Stimulated activated naive B cell treated with anti-CD40 and anti-IgM and Interleukin-4, amounts not matched to agents 10 μg/mL and 1 μg/mL and 100 μg/mL, for 72 hours (primary cell): ENCODE measurements at regions not wholly inside any gene's neighbourhood (a gene's known extent, or its start where the extent isn't known, plus 50 kb on each side); places are given as distances from the start of the nearest gene placed in this dataset.

Source experiments
- ATAC-seq, 2 donors: fragments of 150-1000 bp; cut with Tn5 transposase; replicated peaks; 2 replicates each; pipeline ENCODE4 v1.10.0; 2021; ENCODE audit warnings: moderate library complexity in 1 of 2
- DNase-seq: peaks from one replicate; pipeline ENCODE4 v3.0.0; 2021
- H3K27ac Mint-ChIP-seq: one replicate; pipeline ENCODE4 v1.8.0; 2022; ENCODE audit warnings: mild to moderate bottlenecking, mixed read lengths
- H3K27me3 Mint-ChIP-seq, 2 donors: one replicate each; pipeline ENCODE4 v1.8.0; 2022; ENCODE audit warnings: mixed read lengths in 2 of 2
- H3K36me3 Mint-ChIP-seq, 2 donors: one replicate each; pipeline ENCODE4 v1.8.0; 2022; ENCODE audit warnings: mixed read lengths in 2 of 2, mild to moderate bottlenecking in 1 of 2
- H3K4me1 Mint-ChIP-seq, 2 donors: one replicate each; pipeline ENCODE4 v1.8.0; 2022; ENCODE audit warnings: mixed read lengths in 2 of 2, mild to moderate bottlenecking in 1 of 2
- H3K4me3 Mint-ChIP-seq, 2 donors: one replicate each; pipeline ENCODE4 v1.8.0; 2022; ENCODE audit warnings: mild to moderate bottlenecking in 2 of 2, mixed read lengths in 2 of 2, moderate library complexity in 1 of 2
- H3K9me3 Mint-ChIP-seq, 2 donors: one replicate each; pipeline ENCODE4 v1.8.0; 2022; ENCODE audit warnings: mixed read lengths in 2 of 2, mild to moderate bottlenecking in 1 of 2

GRCh38 chr21:21762855-21763254, 764.6 kb downstream of the NCAM2 start:
- H3K36me3 Mint-ChIP-seq: no peaks in the 10 kb centered on the region
- H3K4me3 Mint-ChIP-seq: no peak overlapping the region
- H3K27ac Mint-ChIP-seq: no peak overlapping the region
- DNase-seq (no peak), ATAC-seq (no peak)
- no peaks in the 10 kb centered on the region for H3K4me1 Mint-ChIP-seq
- H3K27me3 Mint-ChIP-seq: no peaks in the 10 kb centered on the region
- H3K9me3 Mint-ChIP-seq: no peaks in the 10 kb centered on the region

DNA sequence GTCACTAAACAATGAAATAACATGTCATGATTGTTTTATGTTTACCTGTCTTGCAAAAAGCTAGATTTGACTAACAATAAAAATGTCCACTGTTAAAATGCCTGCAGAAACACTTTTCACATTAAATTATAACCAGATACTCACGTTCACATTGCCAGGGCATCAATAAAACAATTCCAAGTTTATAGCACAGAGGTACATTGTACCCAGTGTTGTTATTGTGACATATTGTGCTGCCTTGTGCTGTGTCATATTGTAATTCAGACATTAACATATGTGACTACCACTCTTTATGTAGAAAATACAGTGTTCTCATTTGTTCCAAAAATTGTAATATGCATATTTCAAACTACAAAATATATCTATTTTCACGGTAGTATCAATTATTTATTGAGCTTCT, 766.1 kb downstream of the NCAM2 start:
- ATAC-seq (no peak), DNase-seq (no peak)
- H3K4me1 Mint-ChIP-seq: no peaks in the 10 kb centered on the region
- H3K9me3 Mint-ChIP-seq: no peaks in the 10 kb centered on the region
- H3K4me3 Mint-ChIP-seq: no peak overlapping the region
- no peak overlapping the region for H3K27ac Mint-ChIP-seq
- H3K36me3 Mint-ChIP-seq: no peaks in the 10 kb centered on the region
- no peaks in the 10 kb centered on the region for H3K27me3 Mint-ChIP-seq

GRCh38 chr21:21767276-21767675, 769.1 kb downstream of the NCAM2 start:
- H3K4me3 Mint-ChIP-seq: no peak overlapping the region
- no peaks in the 10 kb centered on the region for H3K27me3 Mint-ChIP-seq
- DNase-seq (no peak), ATAC-seq (no peak)
- H3K36me3 Mint-ChIP-seq: no peaks in the 10 kb centered on the region
- H3K9me3 Mint-ChIP-seq: peaks cover 0 to 2% of the 10 kb centered on the region in 2 donors
- H3K27ac Mint-ChIP-seq: no peak overlapping the region
- no peaks in the 10 kb centered on the region for H3K4me1 Mint-ChIP-seq

- no peak for ATAC-seq
- Mint-ChIP-seq H3K27ac (no peak overlapping the region), H3K27me3 (no peaks in the 10 kb centered on the region), H3K4me3 (no peak overlapping the region), H3K4me1 (no peaks in the 10 kb centered on the region), H3K36me3 (no peaks in the 10 kb centered on the region), H3K9me3 (no peaks in the 10 kb centered on the region)
- DNase-seq: no peak
These were observed 790.4 kb downstream of the NCAM2 start for GRCh38 chr21:21788591-21788990.

DNA sequence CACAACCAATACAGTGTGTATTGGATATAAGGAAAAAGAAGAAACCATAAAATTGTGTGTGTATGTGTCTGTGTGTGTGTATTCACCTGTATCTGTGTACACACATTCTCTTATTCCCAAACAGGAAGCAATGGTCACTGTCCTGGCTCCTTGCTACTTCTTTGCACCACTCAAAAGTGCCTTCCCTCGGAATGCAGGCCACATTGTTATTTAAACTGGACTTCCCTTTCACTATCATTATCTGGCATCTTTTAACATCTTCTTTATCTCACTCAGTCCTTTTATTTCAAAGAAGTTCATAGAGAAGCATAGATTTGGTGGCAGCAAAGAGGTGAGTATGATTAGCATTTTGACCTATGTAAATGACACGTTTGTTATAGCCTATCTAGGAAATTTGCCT, 803.7 kb downstream of the NCAM2 start:
- peaks cover 3 to 10% of the 10 kb centered on the region in 2 donors for H3K9me3 Mint-ChIP-seq
- H3K4me3 Mint-ChIP-seq: no peak overlapping the region
- no peaks in the 10 kb centered on the region for H3K4me1 Mint-ChIP-seq
- ATAC-seq (no peak), DNase-seq (no peak)
- no peaks in the 10 kb centered on the region for H3K36me3 Mint-ChIP-seq
- H3K27ac Mint-ChIP-seq: no peak overlapping the region
- no peaks in the 10 kb centered on the region for H3K27me3 Mint-ChIP-seq

GRCh38 chr21:21806711-21807597, 808.7 kb downstream of the NCAM2 start:
- Mint-ChIP-seq H3K36me3 (no peaks in the 10 kb centered on the region), H3K4me3 (no peak overlapping the region), H3K27me3 (no peaks in the 10 kb centered on the region), H3K4me1 (no peaks in the 10 kb centered on the region), H3K27ac (no peak overlapping the region), H3K9me3 (peaks cover 0 to 10% of the 10 kb centered on the region in 2 donors)
- DNase-seq (no peak), ATAC-seq (no peak)

DNA sequence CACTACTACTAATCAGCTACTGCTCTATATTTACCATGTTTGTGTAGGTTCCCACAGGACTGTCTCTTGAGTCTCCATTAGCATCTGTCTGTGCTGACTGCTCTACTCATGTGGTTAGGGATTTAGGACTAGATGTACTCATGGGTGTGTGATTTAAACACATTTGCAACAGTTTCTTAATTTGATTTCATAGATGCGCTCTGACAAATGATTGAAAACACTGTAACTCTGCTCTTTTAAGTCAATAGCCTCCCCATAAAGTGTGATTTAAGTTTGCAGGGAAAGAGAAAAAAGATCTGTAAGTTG, 809.3 kb downstream of the NCAM2 start:
- no peak for DNase-seq
- Mint-ChIP-seq H3K27ac (no peak overlapping the region), H3K27me3 (no peaks in the 10 kb centered on the region)

DNA sequence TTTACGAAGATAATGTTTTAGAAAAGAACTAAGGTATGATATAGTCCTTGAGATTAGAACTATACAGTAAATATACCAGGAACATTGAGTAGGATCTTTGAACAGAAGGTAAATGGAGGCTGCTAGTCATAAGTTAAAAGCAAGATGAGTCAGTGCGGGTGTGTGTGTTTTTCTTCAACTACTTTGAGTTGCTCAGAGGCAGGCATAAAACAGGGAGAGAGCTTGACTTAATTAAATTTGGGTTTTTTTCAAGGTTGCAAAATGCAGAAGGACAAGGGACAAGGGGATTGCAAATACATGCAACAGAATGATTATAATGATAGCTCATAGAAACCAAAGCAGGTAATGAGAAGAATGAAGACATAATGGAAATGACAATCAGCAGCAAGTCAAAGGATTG, 815.1 kb downstream of the NCAM2 start:
- Mint-ChIP-seq H3K9me3 (no peaks in the 10 kb centered on the region), H3K36me3 (no peaks in the 10 kb centered on the region), H3K4me1 (no peaks in the 10 kb centered on the region), H3K27ac (no peak overlapping the region), H3K4me3 (no peak overlapping the region), H3K27me3 (no peaks in the 10 kb centered on the region)
- DNase-seq (no peak), ATAC-seq (no peak)

More for the DNA sequence above, 809.3 kb downstream of the NCAM2 start:
- Mint-ChIP-seq H3K36me3 (no peaks in the 10 kb centered on the region), H3K4me1 (no peaks in the 10 kb centered on the region), H3K9me3 (peaks cover 0 to 10% of the 10 kb centered on the region in 2 donors), H3K4me3 (no peak overlapping the region)
- no peak for ATAC-seq

GRCh38 chr21:21813934-21814333, 815.7 kb downstream of the NCAM2 start:
- no peaks in the 10 kb centered on the region for H3K27me3 Mint-ChIP-seq
- ATAC-seq: no peak
- no peaks in the 10 kb centered on the region for H3K4me1 Mint-ChIP-seq
- no peaks in the 10 kb centered on the region for H3K36me3 Mint-ChIP-seq
- H3K4me3 Mint-ChIP-seq: no peak overlapping the region
- no peak for DNase-seq
- H3K27ac Mint-ChIP-seq: no peak overlapping the region
- no peaks in the 10 kb centered on the region for H3K9me3 Mint-ChIP-seq

GRCh38 chr21:21816778-21817177, 818.6 kb downstream of the NCAM2 start:
- H3K27me3 Mint-ChIP-seq: no peaks in the 10 kb centered on the region
- H3K4me3 Mint-ChIP-seq: no peak overlapping the region
- DNase-seq: no peak
- H3K27ac Mint-ChIP-seq: no peak overlapping the region
- H3K9me3 Mint-ChIP-seq: peaks cover 2 to 4% of the 10 kb centered on the region in 2 donors
- no peak for ATAC-seq
- no peaks in the 10 kb centered on the region for H3K36me3 Mint-ChIP-seq
- H3K4me1 Mint-ChIP-seq: no peaks in the 10 kb centered on the region

GRCh38 chr21:21818898-21819297, 820.7 kb downstream of the NCAM2 start:
- Mint-ChIP-seq H3K27me3 (no peaks in the 10 kb centered on the region), H3K27ac (no peak overlapping the region), H3K4me3 (no peak overlapping the region), H3K4me1 (no peaks in the 10 kb centered on the region), H3K9me3 (peaks cover 4 to 7% of the 10 kb centered on the region in 2 donors), H3K36me3 (no peaks in the 10 kb centered on the region)
- no peak for ATAC-seq
- no peak for DNase-seq

DNA sequence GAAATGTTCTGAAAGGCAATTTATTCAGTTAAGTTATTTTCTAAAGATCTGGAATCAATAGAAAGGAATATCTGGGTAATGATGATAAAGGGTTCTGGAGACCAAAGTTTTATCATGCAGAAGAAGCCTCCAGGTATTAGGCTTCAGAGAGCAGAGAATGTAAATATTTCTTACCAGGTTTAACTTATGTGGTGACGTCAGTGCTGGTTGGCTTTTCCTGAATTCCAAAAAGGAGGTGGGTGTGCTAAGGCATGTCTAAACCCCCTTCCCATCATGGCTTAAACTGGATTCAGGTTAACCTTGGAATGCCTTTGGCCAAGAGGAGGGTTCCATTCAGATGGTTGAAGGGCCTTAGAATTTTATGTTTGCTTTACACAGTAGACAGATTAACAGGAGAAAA, 829.9 kb downstream of the NCAM2 start:
- no peak overlapping the region for H3K4me3 Mint-ChIP-seq
- no peaks in the 10 kb centered on the region for H3K4me1 Mint-ChIP-seq
- H3K9me3 Mint-ChIP-seq: peaks cover 3 to 8% of the 10 kb centered on the region in 2 donors
- H3K27me3 Mint-ChIP-seq: no peaks in the 10 kb centered on the region
- no peaks in the 10 kb centered on the region for H3K36me3 Mint-ChIP-seq
- DNase-seq: no peak
- H3K27ac Mint-ChIP-seq: no peak overlapping the region
- ATAC-seq: no peak

DNA sequence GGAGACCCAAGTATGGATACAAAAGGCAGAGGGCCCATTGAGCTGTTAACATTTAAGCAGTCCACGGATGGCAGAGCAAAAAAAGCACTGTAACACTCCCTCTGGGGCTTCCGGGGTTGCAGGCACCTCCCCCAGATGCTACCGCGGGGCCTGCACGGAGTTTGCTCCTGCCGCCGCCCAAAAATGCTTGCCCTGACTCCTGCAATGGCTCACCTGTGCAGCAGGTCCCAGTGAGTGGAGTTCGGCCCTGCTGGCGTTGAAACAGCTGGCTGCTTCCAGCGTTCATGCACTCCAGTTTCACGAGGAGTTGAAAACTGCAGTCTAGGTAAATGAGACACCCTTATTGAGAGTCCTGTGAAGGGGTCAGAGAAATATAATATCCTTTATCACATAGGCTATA, 832.8 kb downstream of the NCAM2 start:
- Mint-ChIP-seq H3K4me1 (no peaks in the 10 kb centered on the region), H3K27ac (no peak overlapping the region), H3K36me3 (no peaks in the 10 kb centered on the region), H3K9me3 (peaks cover 2 to 8% of the 10 kb centered on the region in 2 donors), H3K27me3 (no peaks in the 10 kb centered on the region), H3K4me3 (no peak overlapping the region)
- DNase-seq (no peak), ATAC-seq (no peak)

GRCh38 chr21:21845901-21846300, 847.7 kb downstream of the NCAM2 start:
- Mint-ChIP-seq H3K9me3 (no peaks in the 10 kb centered on the region), H3K36me3 (no peaks in the 10 kb centered on the region), H3K4me3 (no peak overlapping the region), H3K4me1 (no peaks in the 10 kb centered on the region), H3K27me3 (no peaks in the 10 kb centered on the region), H3K27ac (no peak overlapping the region)
- ATAC-seq (no peak), DNase-seq (no peak)

GRCh38 chr21:21851205-21851604, 853.0 kb downstream of the NCAM2 start:
- Mint-ChIP-seq H3K9me3 (peaks cover 0 to 4% of the 10 kb centered on the region in 2 donors), H3K36me3 (no peaks in the 10 kb centered on the region), H3K27ac (no peak overlapping the region), H3K27me3 (no peaks in the 10 kb centered on the region), H3K4me1 (no peaks in the 10 kb centered on the region), H3K4me3 (no peak overlapping the region)
- DNase-seq: no peak
- ATAC-seq: no peak
